ENCODE measurements at regions not wholly inside any gene's neighbourhood (a gene's known extent, or its start where the extent isn't known, plus 50 kb on each side); places are given as distances from the start of the nearest gene placed in this dataset.

- no peak for TF ChIP-seq CTCF (IDR thresholded peaks at IDR 0.05; ENCODE audit: low read depth, low read length, poor library complexity, severe bottlenecking)
- TF ChIP-seq EZH2phosphoT487 (IDR thresholded peaks at IDR 0.05; ENCODE audit: borderline replicate concordance, low read length), result no peak
These were observed 648.0 kb downstream of the CDY2B start for GRCh38 chrY:17231994-17232393.
